AG20443 (cell line): ENCODE measurements at regions not wholly inside any gene's neighbourhood (a gene's known extent, or its start where the extent isn't known, plus 50 kb on each side); places are given as distances from the start of the nearest gene placed in this dataset.

Experiments used
- DNase-seq: peaks from one replicate; pipeline ENCODE4 v3.0.0; 2012; ENCODE audit warnings: low spot score, mixed read lengths

- DNase-seq: no peak
These were observed 133.2 kb upstream of the TBX20 start for GRCh38 chr7:35386816-35387706.

- no peak for DNase-seq
These were observed 132.3 kb upstream of the TBX20 start for GRCh38 chr7:35386082-35386815.

GRCh38 chr7:35384761-35385700 lies 131.1 kb upstream of the TBX20 start:
- DNase-seq: no peak

- no peak for DNase-seq
These were observed 126.9 kb upstream of the TBX20 start for GRCh38 chr7:35380739-35381224.

GRCh38 chr7:35379481-35379880 lies 125.6 kb upstream of the TBX20 start:
- DNase-seq: no peak

GRCh38 chr7:35375516-35375915 lies 121.6 kb upstream of the TBX20 start:
- no peak for DNase-seq

GRCh38 chr7:35374858-35375257 lies 121.0 kb upstream of the TBX20 start:
- DNase-seq: no peak

GRCh38 chr7:35371221-35371620 lies 117.3 kb upstream of the TBX20 start:
- DNase-seq: no peak

GRCh38 chr7:35370687-35371086 lies 116.8 kb upstream of the TBX20 start:
- no peak for DNase-seq

GRCh38 chr7:35366167-35367155 lies 112.6 kb upstream of the TBX20 start:
- no peak for DNase-seq

GRCh38 chr7:35365523-35365922 lies 111.6 kb upstream of the TBX20 start:
- DNase-seq: no peak

GRCh38 chr7:35362341-35362740 lies 108.4 kb upstream of the TBX20 start:
- DNase-seq: no peak

GRCh38 chr7:35359423-35359822 lies 105.5 kb upstream of the TBX20 start:
- no peak for DNase-seq

- no peak for DNase-seq
These were observed 102.6 kb upstream of the TBX20 start for GRCh38 chr7:35356495-35356894.

GRCh38 chr7:35355911-35356310 lies 102.0 kb upstream of the TBX20 start:
- DNase-seq: no peak

GRCh38 chr7:35355199-35355598 lies 101.3 kb upstream of the TBX20 start:
- DNase-seq: no peak

GRCh38 chr7:35353481-35353880 lies 99.6 kb upstream of the TBX20 start:
- no peak for DNase-seq

- DNase-seq: no peak
These were observed 97.6 kb upstream of the TBX20 start for GRCh38 chr7:35351466-35351865.

GRCh38 chr7:35348611-35349400 lies 94.9 kb upstream of the TBX20 start:
- no peak for DNase-seq

GRCh38 chr7:35342786-35343185 lies 88.9 kb upstream of the TBX20 start:
- no peak for DNase-seq
